ENCODE measurements at regions not wholly inside any gene's neighbourhood (a gene's known extent, or its start where the extent isn't known, plus 50 kb on each side); places are given as distances from the start of the nearest gene placed in this dataset.
"Not testable (repeated sequence)": the region's sequence is repeated elsewhere in the genome, so short reads cannot be mapped to it uniquely, and the experiment has no call there.

- DNase-seq: peak; percentile 88
- H3K18ac ChIP-seq (ENCODE audit: low read depth in 1 of 2, low read length in 2 of 2): no peak overlapping the region
- no peak overlapping the region for H3K14ac ChIP-seq (ENCODE audit: low read length in 2 of 2)
- H4K91ac ChIP-seq (ENCODE audit: low read length): no peak overlapping the region
- H3K4me3 ChIP-seq (ENCODE audit: insufficient read depth in 1 of 2, low read depth in 1 of 2, low read length in 2 of 2): no peak overlapping the region
- H3K36me3 ChIP-seq (ENCODE audit: control insufficient read depth in 1 of 2, insufficient read depth in 2 of 2, low read depth in 1 of 2, low read length in 2 of 2): no peaks in the 10 kb centered on the region
- no peaks in the 10 kb centered on the region for H3K4me1 ChIP-seq (ENCODE audit: control insufficient read depth, insufficient read depth, low read depth, low read length)
- no peak overlapping the region for H2BK15ac ChIP-seq (ENCODE audit: low read depth, poor library complexity, severe bottlenecking)
- H2BK5ac ChIP-seq (ENCODE audit: low read depth, low read length, poor library complexity, severe bottlenecking): no peak overlapping the region
- H2BK120ac ChIP-seq (ENCODE audit: low read depth, low read length): no peak overlapping the region
- peak overlapping the region; percentile 71 for H3K9ac ChIP-seq (ENCODE audit: low read length)
- no peaks in the 10 kb centered on the region for H3K9me3 ChIP-seq (ENCODE audit: control insufficient read depth, low read length)
- WGBS: 1% methylated on average over 2 of the region's 2 CpGs
- H2AFZ ChIP-seq (ENCODE audit: low read depth, low read length): no peak overlapping the region
- no peak overlapping the region for H3K4me2 ChIP-seq (ENCODE audit: low read length, poor library complexity, severe bottlenecking)
- no peaks in the 10 kb centered on the region for H3K79me1 ChIP-seq (replicated peaks; ENCODE audit: low read length, poor library complexity, severe bottlenecking)
- no peak overlapping the region for H3K23ac ChIP-seq (ENCODE audit: low read length in 2 of 2)
- peak overlapping the region in 1 of 2 experiments; percentile 52 for H2BK12ac ChIP-seq (ENCODE audit: low read length in 2 of 2)
- H3K27me3 ChIP-seq (ENCODE audit: control insufficient read depth in 1 of 2, insufficient read depth in 1 of 2, low read length in 2 of 2): no peaks in the 10 kb centered on the region
- H3K4ac ChIP-seq (ENCODE audit: low read depth in 1 of 2, low read length in 2 of 2): no peak overlapping the region
- no peak overlapping the region for H4K8ac ChIP-seq (ENCODE audit: low read length)
- no peak overlapping the region for H2AK5ac ChIP-seq (ENCODE audit: low read length, severe bottlenecking)
- H3K27ac ChIP-seq (ENCODE audit: low read length, poor library complexity, severe bottlenecking): peak overlapping the region; percentile 5
Observed at GRCh38 chr3:110521019-110521418, 550.6 kb upstream of the NECTIN3 start.

- not testable (repeated sequence) for H2BK120ac ChIP-seq (ENCODE audit: low read depth, low read length); H3K18ac ChIP-seq (ENCODE audit: low read depth in 1 of 2, low read length in 2 of 2); H2AFZ ChIP-seq (ENCODE audit: low read depth, low read length); H3K79me1 ChIP-seq (replicated peaks; ENCODE audit: low read length, poor library complexity, severe bottlenecking); H3K23ac ChIP-seq (ENCODE audit: low read length in 2 of 2); H2BK12ac ChIP-seq (ENCODE audit: low read length in 2 of 2); H3K27me3 ChIP-seq (ENCODE audit: control insufficient read depth in 1 of 2, insufficient read depth in 1 of 2, low read length in 2 of 2); H3K9ac ChIP-seq (ENCODE audit: low read length); H4K8ac ChIP-seq (ENCODE audit: low read length); H3K4me3 ChIP-seq (ENCODE audit: insufficient read depth in 1 of 2, low read depth in 1 of 2, low read length in 2 of 2); H3K36me3 ChIP-seq (ENCODE audit: control insufficient read depth in 1 of 2, insufficient read depth in 2 of 2, low read depth in 1 of 2, low read length in 2 of 2); DNase-seq; H2AK5ac ChIP-seq (ENCODE audit: low read length, severe bottlenecking); H3K4me2 ChIP-seq (ENCODE audit: low read length, poor library complexity, severe bottlenecking); H2BK5ac ChIP-seq (ENCODE audit: low read depth, low read length, poor library complexity, severe bottlenecking); H3K9me3 ChIP-seq (ENCODE audit: control insufficient read depth, low read length); H2BK15ac ChIP-seq (ENCODE audit: low read depth, poor library complexity, severe bottlenecking); H3K14ac ChIP-seq (ENCODE audit: low read length in 2 of 2); H3K4me1 ChIP-seq (ENCODE audit: control insufficient read depth, insufficient read depth, low read depth, low read length); H4K91ac ChIP-seq (ENCODE audit: low read length); H3K27ac ChIP-seq (ENCODE audit: low read length, poor library complexity, severe bottlenecking); H3K4ac ChIP-seq (ENCODE audit: low read depth in 1 of 2, low read length in 2 of 2)
- 80% methylated on average over 5 of the region's 6 CpGs for WGBS
Observed at GRCh38 chr3:110525558-110526064, 546.0 kb upstream of the NECTIN3 start.

GRCh38 chr3:110526777-110527727 lies 544.6 kb upstream of the NECTIN3 start:
- no peak overlapping the region for H2BK12ac ChIP-seq (ENCODE audit: low read length in 2 of 2)
- 0% methylated on average over 2 of the region's 3 CpGs for WGBS
- no peak overlapping the region for H3K4ac ChIP-seq (ENCODE audit: low read depth in 1 of 2, low read length in 2 of 2)
- peaks cover 1% of the 10 kb centered on the region for H3K4me1 ChIP-seq (ENCODE audit: control insufficient read depth, insufficient read depth, low read depth, low read length)
- no peak overlapping the region for H4K91ac ChIP-seq (ENCODE audit: low read length)
- no peak overlapping the region for H2BK15ac ChIP-seq (ENCODE audit: low read depth, poor library complexity, severe bottlenecking)
- peak overlapping the region; percentile 49 for H2BK120ac ChIP-seq (ENCODE audit: low read depth, low read length)
- H2AFZ ChIP-seq (ENCODE audit: low read depth, low read length): peak overlapping the region; percentile 29
- peak overlapping the region in 1 of 2 experiments; percentile 33 for H3K18ac ChIP-seq (ENCODE audit: low read depth in 1 of 2, low read length in 2 of 2)
- H3K9me3 ChIP-seq (ENCODE audit: control insufficient read depth, low read length): no peaks in the 10 kb centered on the region
- H3K27ac ChIP-seq (ENCODE audit: low read length, poor library complexity, severe bottlenecking): peak overlapping the region; percentile 94
- H2AK5ac ChIP-seq (ENCODE audit: low read length, severe bottlenecking): no peak overlapping the region
- no peak overlapping the region for H3K23ac ChIP-seq (ENCODE audit: low read length in 2 of 2)
- no peak overlapping the region for H3K4me3 ChIP-seq (ENCODE audit: insufficient read depth in 1 of 2, low read depth in 1 of 2, low read length in 2 of 2)
- H3K4me2 ChIP-seq (ENCODE audit: low read length, poor library complexity, severe bottlenecking): no peak overlapping the region
- peak overlapping the region; percentile 28 for H3K9ac ChIP-seq (ENCODE audit: low read length)
- H3K36me3 ChIP-seq (ENCODE audit: control insufficient read depth in 1 of 2, insufficient read depth in 2 of 2, low read depth in 1 of 2, low read length in 2 of 2): no peaks in the 10 kb centered on the region
- no peaks in the 10 kb centered on the region for H3K79me1 ChIP-seq (replicated peaks; ENCODE audit: low read length, poor library complexity, severe bottlenecking)
- DNase-seq: peak; percentile 90
- peak overlapping the region; percentile 23 for H4K8ac ChIP-seq (ENCODE audit: low read length)
- no peak overlapping the region for H3K14ac ChIP-seq (ENCODE audit: low read length in 2 of 2)
- H2BK5ac ChIP-seq (ENCODE audit: low read depth, low read length, poor library complexity, severe bottlenecking): no peak overlapping the region
- no peaks in the 10 kb centered on the region for H3K27me3 ChIP-seq (ENCODE audit: control insufficient read depth in 1 of 2, insufficient read depth in 1 of 2, low read length in 2 of 2)

- no peak overlapping the region for H3K4ac ChIP-seq (ENCODE audit: low read depth in 1 of 2, low read length in 2 of 2)
- no peaks in the 10 kb centered on the region for H3K9me3 ChIP-seq (ENCODE audit: control insufficient read depth, low read length)
- WGBS: 100% methylated on average over 2 of the region's 4 CpGs
- peak overlapping the region; percentile 94 for H3K27ac ChIP-seq (ENCODE audit: low read length, poor library complexity, severe bottlenecking)
- no peak overlapping the region for H3K4me3 ChIP-seq (ENCODE audit: insufficient read depth in 1 of 2, low read depth in 1 of 2, low read length in 2 of 2)
- H2BK120ac ChIP-seq (ENCODE audit: low read depth, low read length): no peak overlapping the region
- H2BK15ac ChIP-seq (ENCODE audit: low read depth, poor library complexity, severe bottlenecking): peak overlapping the region; percentile 23
- H3K9ac ChIP-seq (ENCODE audit: low read length): no peak overlapping the region
- no peak overlapping the region for H3K23ac ChIP-seq (ENCODE audit: low read length in 2 of 2)
- peaks cover 1% of the 10 kb centered on the region for H3K4me1 ChIP-seq (ENCODE audit: control insufficient read depth, insufficient read depth, low read depth, low read length)
- H4K8ac ChIP-seq (ENCODE audit: low read length): no peak overlapping the region
- no peak overlapping the region for H3K14ac ChIP-seq (ENCODE audit: low read length in 2 of 2)
- no peak overlapping the region for H4K91ac ChIP-seq (ENCODE audit: low read length)
- H2BK5ac ChIP-seq (ENCODE audit: low read depth, low read length, poor library complexity, severe bottlenecking): no peak overlapping the region
- no peak overlapping the region for H3K18ac ChIP-seq (ENCODE audit: low read depth in 1 of 2, low read length in 2 of 2)
- DNase-seq: no peak
- H2AFZ ChIP-seq (ENCODE audit: low read depth, low read length): no peak overlapping the region
- no peak overlapping the region for H3K4me2 ChIP-seq (ENCODE audit: low read length, poor library complexity, severe bottlenecking)
- H2BK12ac ChIP-seq (ENCODE audit: low read length in 2 of 2): no peak overlapping the region
- H2AK5ac ChIP-seq (ENCODE audit: low read length, severe bottlenecking): peak overlapping the region; percentile 91
- H3K79me1 ChIP-seq (replicated peaks; ENCODE audit: low read length, poor library complexity, severe bottlenecking): no peaks in the 10 kb centered on the region
- no peaks in the 10 kb centered on the region for H3K36me3 ChIP-seq (ENCODE audit: control insufficient read depth in 1 of 2, insufficient read depth in 2 of 2, low read depth in 1 of 2, low read length in 2 of 2)
- H3K27me3 ChIP-seq (ENCODE audit: control insufficient read depth in 1 of 2, insufficient read depth in 1 of 2, low read length in 2 of 2): no peaks in the 10 kb centered on the region
Observed at GRCh38 chr3:110528305-110529121, 543.1 kb upstream of the NECTIN3 start.

All from mesenchymal stem cell (in vitro differentiated cells and primary cell).